Activated CD8-positive, alpha-beta T cell treated with anti-CD3 and anti-CD28 coated beads for 36 hours (primary cell): ENCODE measurements at regions not wholly inside any gene's neighbourhood (a gene's known extent, or its start where the extent isn't known, plus 50 kb on each side); places are given as distances from the start of the nearest gene placed in this dataset.

Experiments used
- ATAC-seq: fragments of 200-7000 bp; cut with Tn5 transposase; one replicate; pipeline ENCODE4 v1.10.0; 2021; ENCODE audit warnings: mild to moderate bottlenecking, moderate library complexity
- CTCF ChIA-PET: fragments of 350-600 bp; sonication (Branson Sonifier 250); formaldehyde crosslinking; loops from one replicate; lab custom pipeline; 2021; ENCODE audit warnings: antibody characterized with exemption; lab: Charles Lee
- POLR2A ChIA-PET: fragments of 350-600 bp; sonication (Branson Sonifier 250); formaldehyde crosslinking; loops from one replicate; lab custom pipeline; 2021; ENCODE audit warnings: antibody characterized with exemption; lab: Charles Lee
- DNase-seq: peaks from one replicate; pipeline ENCODE4 v3.0.0-alpha.2; 2020
- H3K27ac Mint-ChIP-seq: one replicate; pipeline ENCODE4 v1.8.0; 2021; ENCODE audit warnings: mild to moderate bottlenecking, mixed read lengths
- H3K27me3 Mint-ChIP-seq: one replicate; pipeline ENCODE4 v1.8.0; 2021; ENCODE audit warnings: mixed read lengths
- H3K36me3 Mint-ChIP-seq: one replicate; pipeline ENCODE4 v1.8.0; 2021; ENCODE audit warnings: low read depth, mixed read lengths
- H3K4me1 Mint-ChIP-seq: one replicate; pipeline ENCODE4 v1.8.0; 2021; ENCODE audit warnings: low read depth, mixed read lengths
- H3K4me3 Mint-ChIP-seq: one replicate; pipeline ENCODE4 v1.8.0; 2021; ENCODE audit warnings: mild to moderate bottlenecking, moderate library complexity, mixed read lengths
- H3K9me3 Mint-ChIP-seq: one replicate; pipeline ENCODE4 v1.8.0; 2021; ENCODE audit warnings: mixed read lengths
- CTCF ChIP-seq: fragments of 200-600 bp; IDR thresholded peaks from one replicate; pipeline ENCODE4 v1.8.0; 2022; ENCODE audit warnings: antibody characterized with exemption, mild to moderate bottlenecking
- intact Hi-C: fragments of 100-400 bp; cut with micrococcal nuclease; formaldehyde crosslinking; loops from one replicate; pipeline ENCODE4 v1.10.0; 2022

DNA sequence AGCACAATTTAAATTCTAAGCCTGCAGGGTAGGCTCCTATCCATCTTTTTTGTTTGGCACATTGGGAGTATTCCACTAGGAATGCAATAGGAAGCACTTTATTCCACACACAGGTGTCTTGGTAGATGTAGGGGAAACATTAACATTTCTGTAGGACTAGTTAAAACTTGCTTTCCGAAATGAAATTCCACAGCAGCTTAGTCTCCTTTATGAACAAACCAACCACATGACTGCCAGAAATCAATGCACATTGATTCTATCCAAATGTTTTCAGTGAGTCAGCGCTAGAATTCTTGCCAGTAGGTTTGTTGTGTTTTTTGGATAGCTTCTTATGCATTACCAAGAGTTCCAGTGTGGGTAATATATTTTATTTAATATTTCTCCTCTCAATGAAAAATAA is 207.9 kb upstream of the CSNK1A1L start:
- Mint-ChIP-seq H3K9me3 (peaks cover 13% of the 10 kb centered on the region), H3K27ac (no peak overlapping the region), H3K27me3 (no peaks in the 10 kb centered on the region), H3K4me1 (no peaks in the 10 kb centered on the region), H3K4me3 (no peak overlapping the region), H3K36me3 (no peaks in the 10 kb centered on the region)
- ATAC-seq (no peak), DNase-seq (no peak)
- POLR2A ChIA-PET: interaction anchor here (0.7 to 1.0 kb wide), 2 partner anchors 20 to 1026 kb away, joined by 3 read pairs; no protein-coding TSS in a partner anchor
- no peak for TF ChIP-seq CTCF
- CTCF ChIA-PET: interaction anchor here (0.9 kb wide), 1 partner anchor 10 kb away, joined by 3 read pairs; no protein-coding TSS in a partner anchor
- intact Hi-C loops: no loop called here

DNA sequence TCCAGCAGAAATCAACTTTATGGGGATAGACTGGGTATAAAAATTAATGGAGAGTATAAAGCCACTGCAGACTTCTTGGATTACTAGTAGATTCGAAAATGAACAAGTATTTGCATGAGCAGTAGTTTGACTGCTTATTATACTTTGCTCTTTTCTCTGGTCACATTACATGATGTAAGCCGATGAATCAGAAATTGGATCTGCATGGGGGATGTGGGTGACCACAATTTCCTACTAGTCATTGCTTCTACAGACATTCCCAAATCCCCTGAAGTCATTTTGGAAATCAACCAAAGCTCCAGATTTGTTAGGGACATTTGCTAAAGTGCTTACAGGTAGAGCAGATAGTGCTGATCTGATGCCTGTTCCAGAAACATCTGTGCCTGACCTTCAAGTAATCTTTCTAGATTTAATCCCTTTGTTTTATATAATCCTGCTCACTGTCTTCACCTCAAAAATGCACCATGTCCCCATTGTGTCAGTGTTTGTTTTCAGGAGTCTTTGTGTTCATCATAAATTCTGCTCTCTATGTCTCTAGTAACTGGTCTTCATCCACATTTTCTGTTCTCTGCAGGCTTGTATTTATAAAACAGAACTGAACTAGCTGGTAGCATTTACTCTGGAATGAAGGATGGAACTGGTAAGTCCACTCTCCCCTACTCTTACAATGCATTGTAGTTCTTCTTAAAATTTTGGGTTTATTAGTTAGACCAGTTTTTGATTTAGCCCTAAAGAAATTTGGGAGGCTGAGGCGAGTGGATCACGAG is 201.5 kb upstream of the CSNK1A1L start:
- no peak for ATAC-seq
- CTCF ChIA-PET: no interaction called here
- TF ChIP-seq CTCF: no peak
- no peak overlapping the region for H3K27ac Mint-ChIP-seq
- no peaks in the 10 kb centered on the region for H3K27me3 Mint-ChIP-seq
- intact Hi-C loops: no loop called here
- H3K4me1 Mint-ChIP-seq: no peaks in the 10 kb centered on the region
- no peak overlapping the region for H3K4me3 Mint-ChIP-seq
- no peak for DNase-seq
- no peaks in the 10 kb centered on the region for H3K36me3 Mint-ChIP-seq
- POLR2A ChIA-PET: interaction anchor here (0.6 kb wide), 1 partner anchor 20 kb away, joined by 3 read pairs; no protein-coding TSS in a partner anchor
- peaks cover 1% of the 10 kb centered on the region for H3K9me3 Mint-ChIP-seq

DNA sequence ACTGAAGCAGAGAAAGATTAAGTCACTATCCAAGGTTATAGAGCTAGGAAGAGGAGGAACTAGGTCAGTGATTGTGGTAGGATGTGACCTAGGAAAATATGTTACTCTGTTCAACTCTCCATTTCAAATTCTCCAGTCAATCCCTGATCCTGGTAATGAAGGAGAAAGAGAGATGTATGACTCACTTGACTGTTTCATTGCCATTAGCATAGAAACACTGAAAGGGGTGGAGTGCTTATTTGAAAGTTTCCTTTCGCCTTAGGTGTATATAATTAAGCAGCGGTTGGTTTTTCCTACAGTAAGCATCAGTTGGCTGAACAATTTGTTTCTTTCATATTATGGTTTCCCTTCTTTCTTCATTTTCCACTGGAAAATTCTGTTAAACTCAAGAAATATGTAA is 198.1 kb upstream of the CSNK1A1L start:
- intact Hi-C loops: no loop called here
- no peaks in the 10 kb centered on the region for H3K27me3 Mint-ChIP-seq
- POLR2A ChIA-PET: interaction anchor here (0.7 kb wide), 1 partner anchor 259 kb away, joined by 3 read pairs; no protein-coding TSS in a partner anchor

GRCh38 chr13:37302686-37303085 is 197.2 kb upstream of the CSNK1A1L start:
- ChIA-PET POLR2A (no interaction called here), CTCF (interaction anchor here (1.3 kb wide), 1 partner anchor 11 kb away, joined by 3 read pairs; no protein-coding TSS in a partner anchor)
- DNase-seq: no peak
- Mint-ChIP-seq H3K4me3 (no peak overlapping the region), H3K36me3 (no peaks in the 10 kb centered on the region), H3K9me3 (no peaks in the 10 kb centered on the region), H3K27me3 (no peaks in the 10 kb centered on the region), H3K4me1 (no peaks in the 10 kb centered on the region), H3K27ac (no peak overlapping the region)
- intact Hi-C loops: no loop called here
- ATAC-seq: no peak
- TF ChIP-seq CTCF: no peak

More for the DNA sequence above, 198.1 kb upstream of the CSNK1A1L start:
- no peaks in the 10 kb centered on the region for H3K9me3 Mint-ChIP-seq
- DNase-seq (no peak), ATAC-seq (no peak)
- TF ChIP-seq CTCF: no peak
- H3K27ac Mint-ChIP-seq: no peak overlapping the region
- CTCF ChIA-PET: interaction anchor here (1.3 kb wide), 1 partner anchor 10 kb away, joined by 3 read pairs; no protein-coding TSS in a partner anchor
- H3K36me3 Mint-ChIP-seq: no peaks in the 10 kb centered on the region
- H3K4me1 Mint-ChIP-seq: no peaks in the 10 kb centered on the region
- H3K4me3 Mint-ChIP-seq: no peak overlapping the region

DNA sequence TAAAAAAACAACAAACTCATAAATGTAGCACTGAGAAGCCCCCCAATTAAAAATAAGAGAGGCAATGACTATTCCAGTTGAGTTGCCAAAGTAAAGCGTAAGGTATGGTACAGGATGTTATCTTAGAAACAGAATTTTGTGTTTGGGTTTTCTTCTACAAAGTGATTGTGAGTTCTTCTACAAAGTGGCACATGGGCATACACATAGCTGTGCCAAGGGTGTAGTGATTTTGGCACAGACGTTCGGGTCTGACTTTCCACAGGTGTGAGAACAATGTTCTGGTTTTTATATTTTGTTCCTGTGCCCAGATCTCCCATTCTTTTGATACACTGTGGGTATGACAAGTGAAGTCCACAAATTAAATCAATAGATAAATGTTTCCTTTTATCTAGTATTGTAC is 190.1 kb upstream of the CSNK1A1L start:
- Mint-ChIP-seq H3K4me1 (no peaks in the 10 kb centered on the region), H3K27ac (no peak overlapping the region), H3K36me3 (no peaks in the 10 kb centered on the region), H3K4me3 (no peak overlapping the region), H3K9me3 (no peaks in the 10 kb centered on the region), H3K27me3 (no peaks in the 10 kb centered on the region)
- intact Hi-C loops: no loop called here
- TF ChIP-seq CTCF: no peak
- ATAC-seq (no peak), DNase-seq (no peak)
- CTCF ChIA-PET: no interaction called here
- POLR2A ChIA-PET: no interaction called here
